Activated naive CD4-positive, alpha-beta T cell treated with anti-CD3 and anti-CD28 coated beads, Interleukin-2, amount 50 U/mL, for 24 hours (primary cell): ENCODE measurements at regions not wholly inside any gene's neighbourhood (a gene's known extent, or its start where the extent isn't known, plus 50 kb on each side); places are given as distances from the start of the nearest gene placed in this dataset.

Experiments used
- H3K27ac Mint-ChIP-seq: one replicate; pipeline ENCODE4 v1.8.0; 2021; ENCODE audit warnings: mild to moderate bottlenecking, mixed read lengths
- H3K27me3 Mint-ChIP-seq: one replicate; pipeline ENCODE4 v1.8.0; 2021; ENCODE audit warnings: mixed read lengths
- H3K36me3 Mint-ChIP-seq: one replicate; pipeline ENCODE4 v1.8.0; 2021; ENCODE audit warnings: mixed read lengths
- H3K4me1 Mint-ChIP-seq: one replicate; pipeline ENCODE4 v1.8.0; 2021; ENCODE audit warnings: mixed read lengths
- H3K4me3 Mint-ChIP-seq: one replicate; pipeline ENCODE4 v1.8.0; 2021; ENCODE audit warnings: mild to moderate bottlenecking, mixed read lengths
- H3K9me3 Mint-ChIP-seq: one replicate; pipeline ENCODE4 v1.8.0; 2021; ENCODE audit warnings: mixed read lengths

DNA sequence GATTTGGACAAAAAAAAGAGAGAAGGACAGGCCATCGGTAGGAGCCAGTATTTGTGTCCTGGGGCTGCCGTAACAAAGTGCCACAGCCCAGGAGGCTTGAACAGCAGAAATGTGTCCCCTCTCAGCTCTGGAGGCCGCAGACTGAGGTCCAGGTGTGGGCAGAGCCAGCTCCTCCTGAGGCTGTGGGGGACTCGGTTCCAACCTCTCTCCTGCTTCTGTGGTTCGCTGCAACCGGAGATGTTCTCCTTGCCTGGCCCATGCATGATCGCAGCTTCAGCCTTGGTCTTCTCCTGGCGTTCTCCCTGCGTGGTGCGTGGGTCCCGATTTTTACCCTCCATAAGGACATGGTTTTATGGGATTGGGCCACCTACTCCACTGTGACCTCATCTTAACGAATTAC, 85.9 kb upstream of the SOX1 start:
- Mint-ChIP-seq H3K9me3 (no peaks in the 10 kb centered on the region), H3K4me3 (no peak overlapping the region), H3K27me3 (peaks cover 9% of the 10 kb centered on the region), H3K36me3 (no peaks in the 10 kb centered on the region), H3K4me1 (no peaks in the 10 kb centered on the region), H3K27ac (no peak overlapping the region)

DNA sequence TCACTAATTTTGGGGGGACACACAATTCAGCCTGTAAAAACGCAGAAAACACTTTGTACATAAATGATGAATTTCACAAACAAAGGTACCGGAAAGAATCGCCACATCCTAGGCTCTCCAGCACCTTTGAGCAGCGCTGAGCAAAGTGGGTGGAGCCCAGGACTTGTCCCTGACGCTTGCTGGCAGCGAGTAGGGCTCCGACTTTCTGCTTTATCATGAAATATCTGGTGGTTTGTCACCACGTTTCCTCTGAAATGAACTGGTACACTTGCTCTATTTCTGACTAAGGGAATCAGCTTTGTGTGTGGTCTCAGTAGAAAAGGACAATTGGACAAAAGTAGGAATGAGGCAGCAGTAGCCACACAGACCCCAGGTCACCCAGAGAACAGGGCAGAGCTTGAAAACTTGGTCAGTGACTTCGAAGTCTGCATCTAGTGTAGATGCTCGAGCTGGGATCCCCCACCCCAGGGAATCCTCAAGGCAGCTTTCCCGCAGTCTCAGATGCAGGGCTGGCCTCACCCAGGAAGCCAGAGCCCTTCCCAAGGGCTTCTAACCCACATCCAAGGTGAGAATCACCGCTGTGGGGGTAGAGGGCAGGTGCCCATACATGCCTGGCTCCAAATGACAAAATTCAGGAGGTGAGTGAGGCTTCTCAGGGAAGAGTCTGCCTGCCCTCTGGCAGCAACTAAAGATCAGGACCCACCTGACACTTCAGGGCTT, 85.3 kb upstream of the SOX1 start:
- H3K27ac Mint-ChIP-seq: no peak overlapping the region
- no peaks in the 10 kb centered on the region for H3K36me3 Mint-ChIP-seq
- no peak overlapping the region for H3K4me3 Mint-ChIP-seq
- H3K4me1 Mint-ChIP-seq: no peaks in the 10 kb centered on the region
- H3K27me3 Mint-ChIP-seq: peaks cover 9% of the 10 kb centered on the region
- H3K9me3 Mint-ChIP-seq: no peaks in the 10 kb centered on the region

DNA sequence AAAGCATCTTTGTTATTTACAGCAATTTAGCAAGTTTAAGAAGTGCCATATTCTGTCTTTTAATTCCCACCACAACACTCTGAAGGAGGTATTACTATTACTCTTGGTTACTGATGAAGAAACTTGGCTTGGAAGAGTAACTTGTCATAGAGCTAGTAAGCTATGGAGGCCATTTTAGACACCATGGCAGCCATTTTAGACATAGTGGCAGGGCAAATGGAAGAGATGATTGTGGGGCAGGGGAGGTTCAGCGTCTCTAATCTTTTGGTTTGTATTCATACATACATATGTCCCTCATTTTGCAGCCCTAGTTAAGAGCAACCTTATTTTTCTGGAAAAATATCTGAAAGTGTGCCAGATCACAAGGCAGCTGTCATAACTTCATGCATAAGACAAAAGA, 82.6 kb upstream of the SOX1 start:
- Mint-ChIP-seq H3K4me1 (no peaks in the 10 kb centered on the region), H3K36me3 (no peaks in the 10 kb centered on the region), H3K4me3 (no peak overlapping the region), H3K9me3 (no peaks in the 10 kb centered on the region), H3K27me3 (peaks cover 5% of the 10 kb centered on the region), H3K27ac (no peak overlapping the region)

GRCh38 chr13:111990362-111990761, 76.6 kb upstream of the SOX1 start:
- Mint-ChIP-seq H3K4me3 (no peak overlapping the region), H3K9me3 (peaks cover 11% of the 10 kb centered on the region), H3K27me3 (peaks cover 3% of the 10 kb centered on the region), H3K36me3 (no peaks in the 10 kb centered on the region), H3K4me1 (no peaks in the 10 kb centered on the region), H3K27ac (no peak overlapping the region)

- H3K9me3 Mint-ChIP-seq: peaks cover 11% of the 10 kb centered on the region
- peaks cover 9% of the 10 kb centered on the region for H3K27me3 Mint-ChIP-seq
- H3K27ac Mint-ChIP-seq: no peak overlapping the region
- H3K4me1 Mint-ChIP-seq: no peaks in the 10 kb centered on the region
- no peaks in the 10 kb centered on the region for H3K36me3 Mint-ChIP-seq
- H3K4me3 Mint-ChIP-seq: no peak overlapping the region
Observed at GRCh38 chr13:111992911-111993310, 74.0 kb upstream of the SOX1 start.

GRCh38 chr13:111993691-111994090, 73.3 kb upstream of the SOX1 start:
- Mint-ChIP-seq H3K27me3 (peaks cover 9% of the 10 kb centered on the region), H3K36me3 (no peaks in the 10 kb centered on the region), H3K9me3 (peaks cover 11% of the 10 kb centered on the region), H3K4me3 (no peak overlapping the region), H3K4me1 (no peaks in the 10 kb centered on the region), H3K27ac (no peak overlapping the region)

DNA sequence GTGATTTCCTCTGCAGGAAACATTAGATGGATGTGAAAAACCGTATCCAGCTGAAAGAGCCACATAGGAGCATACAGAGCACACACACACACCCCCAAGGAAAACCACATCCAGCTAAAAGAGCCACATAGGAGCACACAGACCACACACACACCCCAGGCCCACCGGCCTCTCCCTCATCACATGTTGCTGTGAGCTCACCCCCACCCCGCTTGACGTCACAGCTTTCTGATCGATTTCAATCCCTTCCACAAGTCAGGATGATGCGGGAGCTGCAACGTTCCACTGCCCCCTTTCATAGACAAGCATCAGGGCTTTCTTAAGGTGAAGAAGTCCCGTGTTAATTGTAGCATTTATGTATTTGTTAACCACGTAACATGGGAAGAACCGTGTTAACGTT, 72.4 kb upstream of the SOX1 start:
- Mint-ChIP-seq H3K4me1 (no peaks in the 10 kb centered on the region), H3K27ac (no peak overlapping the region), H3K9me3 (peaks cover 11% of the 10 kb centered on the region), H3K4me3 (no peak overlapping the region), H3K27me3 (peaks cover 9% of the 10 kb centered on the region), H3K36me3 (no peaks in the 10 kb centered on the region)

DNA sequence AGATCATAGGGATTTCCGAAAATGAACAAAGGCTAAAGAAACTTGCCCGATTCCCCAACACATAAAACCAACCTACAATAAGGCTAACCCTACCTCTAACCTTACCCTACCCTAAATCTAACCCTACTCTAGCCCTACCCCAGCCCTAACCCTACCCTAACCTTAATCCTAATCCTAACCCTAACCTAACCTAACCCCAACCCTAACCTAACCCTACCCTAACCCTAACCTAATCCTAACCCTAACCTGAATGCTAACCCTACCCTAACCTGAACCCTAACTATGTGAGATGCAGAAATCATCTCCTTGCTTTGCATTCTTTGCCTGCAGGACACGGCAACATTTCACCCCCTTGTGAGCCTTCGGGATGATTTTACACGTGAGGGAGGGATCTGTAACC, 67.6 kb upstream of the SOX1 start:
- Mint-ChIP-seq H3K4me1 (no peaks in the 10 kb centered on the region), H3K27ac (no peak overlapping the region), H3K4me3 (no peak overlapping the region), H3K27me3 (peaks cover 6% of the 10 kb centered on the region), H3K9me3 (no peaks in the 10 kb centered on the region), H3K36me3 (no peaks in the 10 kb centered on the region)

- Mint-ChIP-seq H3K4me1 (no peaks in the 10 kb centered on the region), H3K36me3 (no peaks in the 10 kb centered on the region), H3K27me3 (peaks cover 6% of the 10 kb centered on the region), H3K9me3 (peaks cover 4% of the 10 kb centered on the region), H3K27ac (no peak overlapping the region), H3K4me3 (no peak overlapping the region)
Observed at GRCh38 chr13:112000888-112001287, 66.1 kb upstream of the SOX1 start.

GRCh38 chr13:112001571-112001970, 65.4 kb upstream of the SOX1 start:
- Mint-ChIP-seq H3K4me1 (no peaks in the 10 kb centered on the region), H3K4me3 (no peak overlapping the region), H3K27me3 (peaks cover 6% of the 10 kb centered on the region), H3K27ac (no peak overlapping the region), H3K36me3 (no peaks in the 10 kb centered on the region), H3K9me3 (peaks cover 7% of the 10 kb centered on the region)

GRCh38 chr13:112003396-112003795, 63.6 kb upstream of the SOX1 start:
- Mint-ChIP-seq H3K36me3 (no peaks in the 10 kb centered on the region), H3K27ac (no peak overlapping the region), H3K27me3 (no peaks in the 10 kb centered on the region), H3K9me3 (peaks cover 7% of the 10 kb centered on the region), H3K4me1 (no peaks in the 10 kb centered on the region), H3K4me3 (no peak overlapping the region)

GRCh38 chr13:112003941-112004340, 63.0 kb upstream of the SOX1 start:
- Mint-ChIP-seq H3K36me3 (no peaks in the 10 kb centered on the region), H3K27me3 (no peaks in the 10 kb centered on the region), H3K9me3 (peaks cover 7% of the 10 kb centered on the region), H3K27ac (no peak overlapping the region), H3K4me3 (no peak overlapping the region), H3K4me1 (no peaks in the 10 kb centered on the region)

DNA sequence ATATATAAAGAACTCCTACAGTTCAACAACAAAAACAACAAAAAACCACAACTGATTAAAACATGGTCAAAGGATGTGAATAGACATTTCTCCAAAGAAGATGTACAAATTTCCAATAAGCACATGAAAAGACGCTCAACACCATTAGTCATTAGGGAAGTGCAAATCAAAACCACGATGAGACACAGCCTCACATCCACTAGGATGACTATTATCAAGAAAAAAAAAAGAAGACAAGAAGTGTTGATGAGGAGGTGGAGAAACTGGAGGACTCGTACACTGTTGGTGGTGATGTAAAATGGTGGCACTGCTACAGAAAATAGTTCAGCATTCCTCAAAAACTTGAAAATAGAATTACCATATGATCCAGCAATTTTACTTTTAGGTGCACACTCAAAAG, 61.0 kb upstream of the SOX1 start:
- Mint-ChIP-seq H3K27me3 (no peaks in the 10 kb centered on the region), H3K27ac (no peak overlapping the region), H3K36me3 (no peaks in the 10 kb centered on the region), H3K9me3 (peaks cover 7% of the 10 kb centered on the region), H3K4me3 (no peak overlapping the region), H3K4me1 (no peaks in the 10 kb centered on the region)

GRCh38 chr13:112007191-112007590, 59.8 kb upstream of the SOX1 start:
- Mint-ChIP-seq H3K4me1 (no peaks in the 10 kb centered on the region), H3K36me3 (no peaks in the 10 kb centered on the region), H3K27ac (no peak overlapping the region), H3K4me3 (no peak overlapping the region), H3K27me3 (peaks cover 1% of the 10 kb centered on the region), H3K9me3 (peaks cover 7% of the 10 kb centered on the region)

DNA sequence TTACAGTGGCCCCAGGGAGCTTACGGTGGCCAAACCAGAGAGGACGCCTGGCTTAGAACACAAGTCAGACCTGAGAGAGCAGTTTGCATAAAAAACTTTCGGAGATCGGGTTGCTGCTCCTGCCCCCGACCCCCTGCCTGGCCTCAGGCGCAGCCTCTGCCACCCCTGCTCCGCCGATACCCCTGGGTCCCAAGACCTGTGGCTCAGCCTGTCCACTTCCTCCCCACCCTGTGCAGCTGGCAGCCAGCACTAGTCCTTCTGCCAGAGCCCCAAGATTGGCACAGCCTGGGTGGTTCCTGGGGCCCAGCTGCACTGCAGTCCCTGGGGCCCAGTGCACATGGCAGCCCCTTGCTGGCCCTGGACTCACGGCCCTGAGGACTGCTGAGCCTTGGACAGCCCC, 56.2 kb upstream of the SOX1 start:
- no peak overlapping the region for H3K4me3 Mint-ChIP-seq
- H3K36me3 Mint-ChIP-seq: no peaks in the 10 kb centered on the region
- H3K27ac Mint-ChIP-seq: no peak overlapping the region
- H3K4me1 Mint-ChIP-seq: no peaks in the 10 kb centered on the region
- H3K27me3 Mint-ChIP-seq: peaks cover 1% of the 10 kb centered on the region
- peaks cover 5% of the 10 kb centered on the region for H3K9me3 Mint-ChIP-seq

GRCh38 chr13:112012016-112012704, 54.8 kb upstream of the SOX1 start:
- Mint-ChIP-seq H3K27ac (no peak overlapping the region), H3K4me1 (no peaks in the 10 kb centered on the region), H3K9me3 (no peaks in the 10 kb centered on the region), H3K36me3 (no peaks in the 10 kb centered on the region), H3K4me3 (no peak overlapping the region), H3K27me3 (peaks cover 1% of the 10 kb centered on the region)

DNA sequence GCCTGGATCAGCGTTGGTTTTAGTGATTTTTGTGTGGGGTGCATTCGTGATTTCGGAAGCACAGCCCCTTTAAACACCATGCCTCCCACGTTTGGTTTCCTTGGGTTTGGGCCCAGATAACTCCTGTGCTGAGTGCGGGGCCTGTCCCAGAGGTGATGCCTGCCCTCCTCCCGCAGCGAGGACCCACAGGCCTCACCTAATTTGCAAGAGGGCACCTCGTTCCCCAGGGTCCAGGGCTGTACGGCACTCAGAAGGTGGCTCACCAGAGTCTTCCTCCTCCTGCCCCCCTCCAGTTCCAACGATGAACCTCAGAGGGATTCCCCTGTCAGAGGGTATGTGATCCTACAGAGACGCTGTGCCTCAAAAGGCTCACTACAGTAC, 54.3 kb upstream of the SOX1 start:
- Mint-ChIP-seq H3K27me3 (peaks cover 2% of the 10 kb centered on the region), H3K9me3 (no peaks in the 10 kb centered on the region), H3K4me3 (no peak overlapping the region), H3K4me1 (no peaks in the 10 kb centered on the region), H3K36me3 (no peaks in the 10 kb centered on the region), H3K27ac (no peak overlapping the region)
